Esophagus muscularis mucosa (tissue), 3 donors: ENCODE measurements at regions not wholly inside any gene's neighbourhood (a gene's known extent, or its start where the extent isn't known, plus 50 kb on each side); places are given as distances from the start of the nearest gene placed in this dataset.

Source experiments
- POLR2A ChIP-seq: fragments of 450-650 bp; IDR thresholded peaks from one replicate; pipeline ENCODE4 v1.6.1; 2017; ENCODE audit warnings: antibody characterized with exemption, moderate library complexity, mild to moderate bottlenecking, low read depth
- TF ChIP-seq, protein P1 (sequence below), 3 experiments: fragments of 200-600 bp in 2 of 3; fragments of 450-650 bp in 1 of 3; sonication (generic) in 2 of 3; IDR thresholded peaks; one replicate each; pipeline ENCODE4 v1.5.1; 2017 to 2019; ENCODE audit warnings: antibody characterized with exemption in 3 of 3, mild to moderate bottlenecking in 2 of 3, moderate library complexity in 1 of 3

DNA sequence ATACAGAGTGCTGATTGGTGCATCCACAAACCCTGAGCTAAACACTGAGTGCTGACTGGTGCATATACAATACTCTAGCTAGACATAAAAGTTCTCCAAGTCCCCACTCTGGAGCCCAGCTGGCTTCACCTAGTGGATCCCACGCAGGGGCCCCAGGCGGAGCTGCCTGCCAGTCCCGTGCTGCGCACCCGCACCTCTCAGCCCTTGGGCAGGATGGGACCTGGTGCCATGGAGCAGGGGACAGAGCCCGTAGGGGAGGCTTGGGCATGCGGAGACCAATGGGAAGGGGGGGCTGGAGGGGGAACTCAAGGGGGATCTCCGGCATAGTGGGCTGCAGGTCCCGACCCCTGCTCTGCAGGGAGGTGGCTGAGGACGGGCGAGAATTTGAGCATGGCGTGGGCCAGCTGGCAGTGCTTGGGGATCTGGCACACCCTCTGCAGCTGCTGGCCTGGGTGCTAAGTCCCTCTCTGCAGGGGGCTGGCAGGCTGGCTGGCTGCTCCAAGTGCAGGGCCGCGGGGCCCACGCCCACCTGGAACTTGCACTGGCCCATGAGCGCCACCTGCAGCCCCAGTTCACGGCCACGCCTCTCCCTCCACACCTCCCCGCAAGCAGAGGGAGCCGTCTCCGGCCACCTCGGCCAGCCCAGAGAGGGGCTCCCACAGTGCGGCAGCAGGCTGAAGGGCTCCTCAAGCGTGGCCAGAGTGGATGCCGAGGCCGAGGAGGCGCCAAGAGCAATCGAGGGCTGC, 104.9 kb downstream of the NTMT2 start:
- no peak for TF ChIP-seq POLR2A
- TF ChIP-seq, protein P1, sequence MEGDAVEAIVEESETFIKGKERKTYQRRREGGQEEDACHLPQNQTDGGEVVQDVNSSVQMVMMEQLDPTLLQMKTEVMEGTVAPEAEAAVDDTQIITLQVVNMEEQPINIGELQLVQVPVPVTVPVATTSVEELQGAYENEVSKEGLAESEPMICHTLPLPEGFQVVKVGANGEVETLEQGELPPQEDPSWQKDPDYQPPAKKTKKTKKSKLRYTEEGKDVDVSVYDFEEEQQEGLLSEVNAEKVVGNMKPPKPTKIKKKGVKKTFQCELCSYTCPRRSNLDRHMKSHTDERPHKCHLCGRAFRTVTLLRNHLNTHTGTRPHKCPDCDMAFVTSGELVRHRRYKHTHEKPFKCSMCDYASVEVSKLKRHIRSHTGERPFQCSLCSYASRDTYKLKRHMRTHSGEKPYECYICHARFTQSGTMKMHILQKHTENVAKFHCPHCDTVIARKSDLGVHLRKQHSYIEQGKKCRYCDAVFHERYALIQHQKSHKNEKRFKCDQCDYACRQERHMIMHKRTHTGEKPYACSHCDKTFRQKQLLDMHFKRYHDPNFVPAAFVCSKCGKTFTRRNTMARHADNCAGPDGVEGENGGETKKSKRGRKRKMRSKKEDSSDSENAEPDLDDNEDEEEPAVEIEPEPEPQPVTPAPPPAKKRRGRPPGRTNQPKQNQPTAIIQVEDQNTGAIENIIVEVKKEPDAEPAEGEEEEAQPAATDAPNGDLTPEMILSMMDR (IDR thresholded peaks at IDR 0.05): no peak
